ENCODE measurements at regions not wholly inside any gene's neighbourhood (a gene's known extent, or its start where the extent isn't known, plus 50 kb on each side); places are given as distances from the start of the nearest gene placed in this dataset.

GRCh38 chr11:134468081-134468668, 56.1 kb upstream of the B3GAT1 start:
- H3K36me3 ChIP-seq (ENCODE audit: insufficient read depth, low read length): no peaks in the 10 kb centered on the region
- H3K79me2 ChIP-seq (ENCODE audit: insufficient read depth, low read length): no peaks in the 10 kb centered on the region
- no peak overlapping the region for H3K9ac ChIP-seq (ENCODE audit: low read length)
- Mint-ChIP-seq H3K4me1 (ENCODE audit: low read depth, unreplicated experiment) (no peaks in the 10 kb centered on the region), H3K27ac (ENCODE audit: unreplicated experiment) (no peak overlapping the region), H3K9me3 (ENCODE audit: unreplicated experiment) (no peaks in the 10 kb centered on the region), H3K36me3 (ENCODE audit: low read depth, unreplicated experiment) (no peaks in the 10 kb centered on the region), H3K27me3 (ENCODE audit: low read depth, unreplicated experiment) (peaks cover 43% of the 10 kb centered on the region), H3K4me3 (ENCODE audit: unreplicated experiment) (no peak overlapping the region)
- H3K27ac ChIP-seq (ENCODE audit: low read depth, low read length): no peak overlapping the region
- H4K20me1 ChIP-seq (ENCODE audit: insufficient read depth, low read length): no peaks in the 10 kb centered on the region
- no peak for DNase-seq (ENCODE audit: low read depth)
- no peaks in the 10 kb centered on the region for H3K9me3 ChIP-seq (ENCODE audit: insufficient read depth, low read depth, low read length)
- H3K4me2 ChIP-seq (ENCODE audit: low read length): no peak overlapping the region
- no peaks in the 10 kb centered on the region for H3K4me1 ChIP-seq (ENCODE audit: insufficient read depth, low read length)
- no peaks in the 10 kb centered on the region for H3K27me3 ChIP-seq (ENCODE audit: insufficient read depth, low read length)
- no peak overlapping the region for H2AFZ ChIP-seq (ENCODE audit: low read depth, low read length)
- FAIRE-seq: no peak
- no peak overlapping the region for H3K4me3 ChIP-seq (ENCODE audit: insufficient read depth, low read depth, low read length)
- TF ChIP-seq CTCF (IDR thresholded peaks at IDR 0.05; ENCODE audit: insufficient read depth, low read depth, low read length): no peak
- no peak for TF ChIP-seq EZH2 (IDR thresholded peaks at IDR 0.05; ENCODE audit: insufficient read depth, low read length)

GRCh38 chr11:134466610-134467567, 54.8 kb upstream of the B3GAT1 start:
- no peak overlapping the region for H2AFZ ChIP-seq (ENCODE audit: low read depth, low read length)
- Mint-ChIP-seq H3K4me3 (ENCODE audit: unreplicated experiment) (no peak overlapping the region), H3K27me3 (ENCODE audit: low read depth, unreplicated experiment) (peaks cover 33% of the 10 kb centered on the region), H3K36me3 (ENCODE audit: low read depth, unreplicated experiment) (no peaks in the 10 kb centered on the region), H3K4me1 (ENCODE audit: low read depth, unreplicated experiment) (no peaks in the 10 kb centered on the region), H3K9me3 (ENCODE audit: unreplicated experiment) (no peaks in the 10 kb centered on the region), H3K27ac (ENCODE audit: unreplicated experiment) (no peak overlapping the region)
- H3K9ac ChIP-seq (ENCODE audit: low read length): no peak overlapping the region
- H4K20me1 ChIP-seq (ENCODE audit: insufficient read depth, low read length): no peaks in the 10 kb centered on the region
- no peak overlapping the region for H3K27ac ChIP-seq (ENCODE audit: low read depth, low read length)
- H3K27me3 ChIP-seq (ENCODE audit: insufficient read depth, low read length): no peaks in the 10 kb centered on the region
- TF ChIP-seq CTCF (IDR thresholded peaks at IDR 0.05; ENCODE audit: insufficient read depth, low read depth, low read length) (no peak), EZH2 (IDR thresholded peaks at IDR 0.05; ENCODE audit: insufficient read depth, low read length) (no peak)
- H3K4me1 ChIP-seq (ENCODE audit: insufficient read depth, low read length): no peaks in the 10 kb centered on the region
- no peak for DNase-seq (ENCODE audit: low read depth)
- no peaks in the 10 kb centered on the region for H3K79me2 ChIP-seq (ENCODE audit: insufficient read depth, low read length)
- no peaks in the 10 kb centered on the region for H3K9me3 ChIP-seq (ENCODE audit: insufficient read depth, low read depth, low read length)
- H3K36me3 ChIP-seq (ENCODE audit: insufficient read depth, low read length): no peaks in the 10 kb centered on the region
- FAIRE-seq: no peak
- H3K4me2 ChIP-seq (ENCODE audit: low read length): no peak overlapping the region
- H3K4me3 ChIP-seq (ENCODE audit: insufficient read depth, low read depth, low read length): no peak overlapping the region

Data from astrocyte (in vitro differentiated cells and primary cell).